H1 (cell line): ENCODE measurements at regions not wholly inside any gene's neighbourhood (a gene's known extent, or its start where the extent isn't known, plus 50 kb on each side); places are given as distances from the start of the nearest gene placed in this dataset.

ENCODE experiments used
- CTCF ChIA-PET: fragments of 300-600 bp; sonication (Branson Sonifier 250); formaldehyde crosslinking; loops from one replicate; lab custom pipeline; 2021; ENCODE audit not compliant: partially characterized antibody; lab: Charles Lee
- POLR2A ChIA-PET: fragments of 300-600 bp; sonication (Branson Sonifier 250); formaldehyde crosslinking; loops from one replicate; lab custom pipeline; 2021; ENCODE audit warnings: inconsistent platforms; ENCODE audit not compliant: partially characterized antibody; lab: Charles Lee
- DNase-seq, 2 experiments: peaks; one replicate each; pipeline versions ENCODE4 v3.0.0 to v3.0.0-alpha.2; 2010 to 2022; ENCODE audit warnings: low spot score in 2 of 2, low read depth in 1 of 2, mixed read lengths in 1 of 2
- FAIRE-seq: peaks from 2 replicates; lab custom pipeline; 2011; peaks lifted over from hg19 to GRCh38; lab: Jason Lieb, UNC
- H2AFZ ChIP-seq: 2 replicates; pipeline ENCODE4 v1.8.1; 2012; ENCODE audit warnings: low read length, inconsistent platforms
- H2AK5ac ChIP-seq: 2 replicates; pipeline ENCODE4 v1.6.1; 2013; ENCODE audit warnings: low read depth, low read length
- H2BK120ac ChIP-seq: replicated peaks from 2 replicates; pipeline ENCODE3; 2013; ENCODE audit warnings: low read depth, low read length, inconsistent platforms
- H2BK12ac ChIP-seq: 2 replicates; pipeline ENCODE4 v1.6.1; 2013; ENCODE audit warnings: low read depth, low read length
- H2BK15ac ChIP-seq: 2 replicates; pipeline ENCODE4 v1.6.1; 2013; ENCODE audit warnings: low read length
- H2BK20ac ChIP-seq: 2 replicates; pipeline ENCODE4 v1.6.1; 2013; ENCODE audit warnings: low read length
- H2BK5ac ChIP-seq: 2 replicates; pipeline ENCODE4 v1.6.1; 2013; ENCODE audit warnings: low read depth, low read length
- H3K14ac ChIP-seq: 2 replicates; pipeline ENCODE4 v1.6.1; 2013; ENCODE audit warnings: inconsistent platforms; ENCODE audit not compliant: insufficient read length
- H3K18ac ChIP-seq: 2 replicates; pipeline ENCODE4 v1.6.1; 2013; ENCODE audit warnings: low read length; ENCODE audit errors: extremely low read depth
- H3K23ac ChIP-seq: 2 replicates; pipeline ENCODE4 v1.6.1; 2013; ENCODE audit warnings: inconsistent platforms; ENCODE audit not compliant: insufficient read length
- H3K23me2 ChIP-seq: 2 replicates; pipeline ENCODE4 v1.6.1; 2013; ENCODE audit warnings: low read depth, low read length
- H3K27ac ChIP-seq: 2 replicates; pipeline ENCODE4 v1.6.1; 2011; ENCODE audit warnings: low read depth, low read length, inconsistent platforms
- H3K27me3 ChIP-seq, 4 experiments: replicated peaks in 1 of 4; 1 replicate in 1 of 4; 2 replicates in 3 of 4; pipeline versions ENCODE4 v1.6.1 to v1.8.1; 2011 to 2013; ENCODE audit warnings: low read length in 3 of 4, mild to moderate bottlenecking in 3 of 4, inconsistent platforms in 2 of 4, mixed read lengths in 2 of 4, moderate library complexity in 1 of 4; ENCODE audit not compliant: control insufficient read depth in 3 of 4, insufficient read depth in 3 of 4; ENCODE audit errors: extremely low read depth in 1 of 4
- H3K36me3 ChIP-seq, 4 experiments: 2 replicates each; pipeline versions ENCODE4 v1.6.1 to v1.8.1; 2011 to 2013; ENCODE audit warnings: mild to moderate bottlenecking in 4 of 4, low read length in 3 of 4, moderate library complexity in 2 of 4, control low read depth in 1 of 4, inconsistent platforms in 1 of 4; ENCODE audit not compliant: insufficient read depth in 4 of 4, control insufficient read depth in 2 of 4
- H3K4ac ChIP-seq: replicated peaks from 2 replicates; pipeline ENCODE3; 2013; ENCODE audit warnings: low read length, low read depth, mixed read lengths, inconsistent platforms; ENCODE audit not compliant: insufficient read length
- H3K4me1 ChIP-seq, 4 experiments: replicated peaks in 1 of 4; 1 replicate in 1 of 4; 2 replicates in 3 of 4; pipeline versions ENCODE4 v1.6.1 to v1.8.1; 2011 to 2013; ENCODE audit warnings: low read length in 3 of 4, inconsistent platforms in 2 of 4, mixed read lengths in 1 of 4; ENCODE audit not compliant: insufficient read depth in 4 of 4, control insufficient read depth in 3 of 4
- H3K4me2 ChIP-seq, 2 experiments: 2 replicates each; pipeline versions ENCODE4 v1.6.1 to v1.8.1; 2011 to 2013; ENCODE audit warnings: low read depth in 2 of 2, low read length in 2 of 2, control low read depth in 1 of 2, inconsistent platforms in 1 of 2, mild to moderate bottlenecking in 1 of 2; ENCODE audit not compliant: insufficient read depth in 1 of 2
- H3K4me3 ChIP-seq, 4 experiments: fragments of 200-600, 300-600 bp in 1 of 4; sonication (generic), shearing (Covaris generic), sonication (Bioruptor Twin) in 1 of 4; 2 replicates each; pipeline versions ENCODE4 v1.5.1 to v1.8.1; 2011 to 2016; ENCODE audit warnings: low read length in 4 of 4, low read depth in 3 of 4, control low read depth in 2 of 4, inconsistent platforms in 2 of 4, mild to moderate bottlenecking in 2 of 4, mixed read lengths in 1 of 4, moderate library complexity in 1 of 4; ENCODE audit not compliant: insufficient read depth in 2 of 4; ENCODE audit errors: extremely low read depth in 1 of 4
- H3K56ac ChIP-seq: replicated peaks from 2 replicates; pipeline ENCODE3; 2013; ENCODE audit warnings: low read depth, mild to moderate bottlenecking, mixed read lengths, low read length, inconsistent platforms; ENCODE audit not compliant: insufficient read length
- H3K79me1 ChIP-seq: 2 replicates; pipeline ENCODE4 v1.6.1; 2013; ENCODE audit warnings: low read depth, low read length, control low read depth
- H3K79me2 ChIP-seq, 2 experiments: 2 replicates each; pipeline versions ENCODE4 v1.6.1 to v1.8.1; 2012 to 2013; ENCODE audit warnings: low read length in 2 of 2, mild to moderate bottlenecking in 2 of 2, inconsistent platforms in 1 of 2; ENCODE audit not compliant: insufficient read depth in 2 of 2, control insufficient read depth in 1 of 2
- H3K9ac ChIP-seq, 4 experiments: replicated peaks in 1 of 4; 1 replicate in 1 of 4; 2 replicates in 3 of 4; pipeline versions ENCODE4 v1.6.1 to v1.8.1; 2011 to 2013; ENCODE audit warnings: low read depth in 3 of 4, low read length in 3 of 4, control low read depth in 2 of 4, mild to moderate bottlenecking in 2 of 4, moderate library complexity in 2 of 4, inconsistent platforms in 1 of 4; ENCODE audit errors: extremely low read depth in 1 of 4
- H3K9me3 ChIP-seq, 2 experiments: 2 replicates each; pipeline versions ENCODE4 v1.6.1 to v1.8.1; 2012 to 2013; ENCODE audit warnings: mild to moderate bottlenecking in 2 of 2, moderate library complexity in 2 of 2, control low read depth in 1 of 2, inconsistent platforms in 1 of 2, low read depth in 1 of 2, low read length in 1 of 2, mixed read lengths in 1 of 2; ENCODE audit not compliant: insufficient read depth in 2 of 2
- H4K20me1 ChIP-seq, 2 experiments: replicated peaks in 1 of 2; 2 replicates each; pipeline versions ENCODE3 to v1.8.1; 2011 to 2013; ENCODE audit warnings: inconsistent platforms in 2 of 2, low read length in 2 of 2, mild to moderate bottlenecking in 1 of 2; ENCODE audit not compliant: insufficient read depth in 2 of 2, control insufficient read depth in 1 of 2
- H4K5ac ChIP-seq: 2 replicates; pipeline ENCODE4 v1.6.1; 2013; ENCODE audit warnings: low read length, low read depth, mixed read lengths, inconsistent platforms; ENCODE audit not compliant: insufficient read length
- H4K8ac ChIP-seq: 2 replicates; pipeline ENCODE4 v1.8.0; 2013; ENCODE audit warnings: mild to moderate bottlenecking, moderate library complexity, low read length, inconsistent platforms; ENCODE audit not compliant: insufficient read depth; ENCODE audit errors: extremely low read depth
- H4K91ac ChIP-seq: replicated peaks from 2 replicates; pipeline ENCODE3; 2013; ENCODE audit warnings: low read length, mixed read lengths, inconsistent platforms; ENCODE audit not compliant: insufficient read length
- ATF3 ChIP-seq: IDR thresholded peaks from 2 replicates; pipeline ENCODE4 v1.6.1; 2011; ENCODE audit warnings: low read depth, mild to moderate bottlenecking, low read length; ENCODE audit not compliant: insufficient read depth
- BRCA1 ChIP-seq: IDR thresholded peaks from 2 replicates; pipeline ENCODE4 v1.6.1; 2012; ENCODE audit warnings: low read depth, low read length, improper control_type of control experiment
- GABPA ChIP-seq: IDR thresholded peaks from 2 replicates; pipeline ENCODE4 v1.6.1; 2011; ENCODE audit warnings: mild to moderate bottlenecking, low read length, moderate library complexity, borderline replicate concordance; ENCODE audit not compliant: insufficient read depth
- NRF1 ChIP-seq: IDR thresholded peaks from 2 replicates; pipeline ENCODE4 v1.6.1; 2011; ENCODE audit warnings: mild to moderate bottlenecking, low read depth, low read length, improper control_type of control experiment
- WGBS, 2 experiments: shearing (Covaris generic) in 1 of 2; methylation state at CpG; one replicate each; pipeline versions ENCODE4 v1.1.6 to v1.1.7; 2013 to 2015; ENCODE audit warnings: low lambda C conversion rate in 2 of 2, mixed read lengths in 2 of 2, inconsistent platforms in 1 of 2, low coverage in 1 of 2, missing lambda C conversion rate in 1 of 2; ENCODE audit not compliant: insufficient replicate concordance in 2 of 2, insufficient coverage in 1 of 2, insufficient read length in 1 of 2; ENCODE audit errors: extremely low coverage in 1 of 2, missing lambda C conversion rate in 1 of 2; 5-methylcytosine and 5-hydroxymethylcytosine counted together

- Histone ChIP-seq H4K5ac (no peak overlapping the region), H2BK15ac (no peak overlapping the region), H3K4ac (no peak overlapping the region), H2AK5ac (no peak overlapping the region), H3K79me2 (no peaks in the 10 kb centered on the region), H3K4me2 (no peak overlapping the region), H3K23me2 (no peaks in the 10 kb centered on the region), H4K8ac (no peak overlapping the region), H2BK5ac (no peak overlapping the region), H4K20me1 (no peaks in the 10 kb centered on the region), H3K36me3 (no peaks in the 10 kb centered on the region), H3K9ac (no peak overlapping the region), H2AFZ (no peak overlapping the region), H3K79me1 (no peaks in the 10 kb centered on the region), H2BK120ac (no peak overlapping the region), H3K27me3 (no peaks in the 10 kb centered on the region), H2BK20ac (no peak overlapping the region), H3K23ac (no peak overlapping the region), H3K9me3 (no peaks in the 10 kb centered on the region), H2BK12ac (no peak overlapping the region), H3K27ac (no peak overlapping the region), H3K4me1 (no peaks in the 10 kb centered on the region), H4K91ac (no peak overlapping the region), H3K56ac (no peak overlapping the region), H3K14ac (no peak overlapping the region), H3K4me3 (no peak overlapping the region), H3K18ac (no peak overlapping the region)
- POLR2A ChIA-PET, result interaction anchor here (0.6 kb wide), 1 partner anchor 37 kb away, joined by 3 read pairs; no protein-coding TSS in a partner anchor
- FAIRE-seq, result no peak
- TF ChIP-seq BRCA1 (no peak), ATF3 (no peak), NRF1 (no peak), GABPA (no peak)
- peak in 1 of 2 experiments; percentile 22 for DNase-seq
- CTCF ChIA-PET, result no interaction called here
- WGBS, 2 experiments, result 90% methylated on average over 3 of the region's 5 CpGs; no CpG with 5 or more reads in 1 of the 2 experiments
Observed at GRCh38 chr10:2944788-2945187, 122.6 kb upstream of the PFKP start.
